T-helper 22 cell (primary cell): ENCODE measurements at regions not wholly inside any gene's neighbourhood (a gene's known extent, or its start where the extent isn't known, plus 50 kb on each side); places are given as distances from the start of the nearest gene placed in this dataset.
"Not testable (repeated sequence)": the region's sequence is repeated elsewhere in the genome, so short reads cannot be mapped to it uniquely, and the experiment has no call there.

Experiments
- DNase-seq: peaks from one replicate; pipeline ENCODE4 v3.0.0-alpha.2; 2020; ENCODE audit warnings: low read depth

GRCh38 chr13:24931450-24932251 is 164.3 kb upstream of the PABPC3 start:
- no peak for DNase-seq

GRCh38 chr13:24933106-24934023 is 162.6 kb upstream of the PABPC3 start:
- not testable (repeated sequence) for DNase-seq

GRCh38 chr13:24934024-24934385 is 161.9 kb upstream of the PABPC3 start:
- not testable (repeated sequence) for DNase-seq

GRCh38 chr13:24938966-24939365 is 157.0 kb upstream of the PABPC3 start:
- DNase-seq, result no peak

GRCh38 chr13:24941023-24941713 is 154.8 kb upstream of the PABPC3 start:
- not testable (repeated sequence) for DNase-seq

GRCh38 chr13:24943136-24943535 is 152.8 kb upstream of the PABPC3 start:
- no peak for DNase-seq

GRCh38 chr13:24944073-24944472 is 151.9 kb upstream of the PABPC3 start:
- DNase-seq, result not testable (repeated sequence)

- not testable (repeated sequence) for DNase-seq
These were observed 147.0 kb upstream of the PABPC3 start for GRCh38 chr13:24948977-24949376.

- DNase-seq, result not testable (repeated sequence)
These were observed 145.3 kb upstream of the PABPC3 start for GRCh38 chr13:24950611-24951010.

- not testable (repeated sequence) for DNase-seq
These were observed 128.0 kb upstream of the PABPC3 start for GRCh38 chr13:24967970-24968369.

GRCh38 chr13:24968416-24968815 is 127.5 kb upstream of the PABPC3 start:
- DNase-seq, result not testable (repeated sequence)

GRCh38 chr13:24973102-24973501 is 122.8 kb upstream of the PABPC3 start:
- not testable (repeated sequence) for DNase-seq

- not testable (repeated sequence) for DNase-seq
These were observed 114.6 kb upstream of the PABPC3 start for GRCh38 chr13:24981181-24981803.

- no peak for DNase-seq
These were observed 113.5 kb upstream of the PABPC3 start for GRCh38 chr13:24982333-24982999.

GRCh38 chr13:24983094-24983493 is 112.8 kb upstream of the PABPC3 start:
- no peak for DNase-seq

GRCh38 chr13:24984134-24984533 is 111.8 kb upstream of the PABPC3 start:
- DNase-seq, result no peak

GRCh38 chr13:24985107-24985506 is 110.8 kb upstream of the PABPC3 start:
- DNase-seq, result no peak

- no peak for DNase-seq
These were observed 110.0 kb upstream of the PABPC3 start for GRCh38 chr13:24985896-24986295.

- DNase-seq, result no peak
These were observed 109.1 kb upstream of the PABPC3 start for GRCh38 chr13:24986826-24987225.

GRCh38 chr13:24989959-24990358 is 106.0 kb upstream of the PABPC3 start:
- not testable (repeated sequence) for DNase-seq

GRCh38 chr13:24992946-24993345 is 103.0 kb upstream of the PABPC3 start:
- DNase-seq, result not testable (repeated sequence)
